Esophagus muscularis mucosa (tissue), 4 donors: ENCODE measurements at regions not wholly inside any gene's neighbourhood (a gene's known extent, or its start where the extent isn't known, plus 50 kb on each side); places are given as distances from the start of the nearest gene placed in this dataset.

Experiments
- CTCF ChIP-seq, 3 experiments: fragments of 200-600 bp in 2 of 3; fragments of 450-650 bp in 1 of 3; sonication (generic) in 2 of 3; IDR thresholded peaks; one replicate each; pipeline ENCODE4 v1.5.1; 2017 to 2019; ENCODE audit warnings: antibody characterized with exemption in 3 of 3, mild to moderate bottlenecking in 2 of 3, moderate library complexity in 1 of 3
- EP300 ChIP-seq: sonication (generic); formaldehyde crosslinking; IDR thresholded peaks from one replicate; pipeline ENCODE4 v1.6.1; 2017; ENCODE audit warnings: antibody characterized with exemption
- POLR2A ChIP-seq: fragments of 450-650 bp; IDR thresholded peaks from one replicate; pipeline ENCODE4 v1.6.1; 2017; ENCODE audit warnings: antibody characterized with exemption, moderate library complexity, mild to moderate bottlenecking, low read depth
- POLR2AphosphoS5 ChIP-seq, 2 donors: sonication (generic); formaldehyde crosslinking; IDR thresholded peaks; one replicate each; pipeline ENCODE4 v1.6.1; 2017; ENCODE audit warnings: antibody characterized with exemption in 2 of 2

- no peak for TF ChIP-seq CTCF (IDR thresholded peaks at IDR 0.05)
- TF ChIP-seq EP300: no peak
- TF ChIP-seq POLR2A: no peak
- TF ChIP-seq POLR2AphosphoS5 (IDR thresholded peaks at IDR 0.05): no peak
Measured at GRCh38 chr7:54097886-54098285, 444.3 kb upstream of the VSTM2A start.
